Right atrium auricular region (tissue), 2 donors: ENCODE measurements at regions not wholly inside any gene's neighbourhood (a gene's known extent, or its start where the extent isn't known, plus 50 kb on each side); places are given as distances from the start of the nearest gene placed in this dataset.

ENCODE experiments used
- DNase-seq: peaks from one replicate; pipeline ENCODE4 v3.0.0-alpha.2; 2019; ENCODE audit warnings: low spot score
- H3K27ac ChIP-seq, 2 donors: fragments of 200-600 bp; sonication (generic); 1 replicate in 1 of 2; 2 replicates in 1 of 2; pipeline ENCODE4 v1.5.1; 2016 to 2019
- H3K27me3 ChIP-seq, 2 donors: fragments of 200-600 bp; sonication (generic); one replicate each; pipeline versions ENCODE4 v1.5.1 to v1.6.0; 2017 to 2019
- H3K36me3 ChIP-seq: fragments of 200-600 bp; sonication (generic); one replicate; pipeline ENCODE4 v1.5.1; 2016
- H3K4me1 ChIP-seq, 2 donors: fragments of 200-600 bp; sonication (generic); one replicate each; pipeline versions ENCODE4 v1.5.1 to v1.6.0; 2017 to 2019
- H3K4me3 ChIP-seq, 2 donors: fragments of 200-600 bp; sonication (generic); 1 replicate in 1 of 2; 2 replicates in 1 of 2; pipeline ENCODE4 v1.5.1; 2017 to 2019; ENCODE audit warnings: mild to moderate bottlenecking in 1 of 2, moderate library complexity in 1 of 2
- H3K9me3 ChIP-seq, 2 donors: fragments of 200-600 bp; sonication (generic); one replicate each; pipeline ENCODE4 v1.5.1; 2019
- TF ChIP-seq, protein P1 (sequence below), 2 donors: fragments of 200-600 bp; sonication (generic); IDR thresholded peaks; one replicate each; pipeline ENCODE4 v1.5.1; 2019; ENCODE audit warnings: antibody characterized with exemption in 2 of 2

DNA sequence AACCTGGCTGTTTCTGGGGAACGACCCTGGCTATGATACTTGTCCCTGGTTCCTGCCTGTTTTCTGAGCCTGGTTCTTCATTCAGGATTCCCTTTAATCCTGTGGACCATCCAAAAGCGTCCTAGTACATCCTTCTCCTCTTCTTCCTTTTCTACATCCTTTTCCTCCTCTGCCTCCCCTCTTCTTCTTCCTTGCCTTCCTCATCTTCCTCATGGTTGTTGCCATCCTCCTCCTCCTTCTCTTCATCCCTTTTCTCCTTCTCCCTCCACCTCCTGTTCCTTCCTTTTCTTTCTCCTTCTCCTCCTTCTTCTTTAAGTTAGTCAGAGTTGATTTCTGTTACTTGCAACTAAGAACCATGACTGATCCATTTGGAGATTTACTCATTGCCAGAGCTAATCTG, 197.8 kb downstream of the FOXD2 start:
- Histone ChIP-seq H3K9me3 (no peaks in the 10 kb centered on the region), H3K36me3 (no peaks in the 10 kb centered on the region), H3K27ac (no peak overlapping the region), H3K27me3 (no peaks in the 10 kb centered on the region), H3K4me1 (no peaks in the 10 kb centered on the region), H3K4me3 (no peak overlapping the region)
- no peak for DNase-seq
- TF ChIP-seq, protein P1, sequence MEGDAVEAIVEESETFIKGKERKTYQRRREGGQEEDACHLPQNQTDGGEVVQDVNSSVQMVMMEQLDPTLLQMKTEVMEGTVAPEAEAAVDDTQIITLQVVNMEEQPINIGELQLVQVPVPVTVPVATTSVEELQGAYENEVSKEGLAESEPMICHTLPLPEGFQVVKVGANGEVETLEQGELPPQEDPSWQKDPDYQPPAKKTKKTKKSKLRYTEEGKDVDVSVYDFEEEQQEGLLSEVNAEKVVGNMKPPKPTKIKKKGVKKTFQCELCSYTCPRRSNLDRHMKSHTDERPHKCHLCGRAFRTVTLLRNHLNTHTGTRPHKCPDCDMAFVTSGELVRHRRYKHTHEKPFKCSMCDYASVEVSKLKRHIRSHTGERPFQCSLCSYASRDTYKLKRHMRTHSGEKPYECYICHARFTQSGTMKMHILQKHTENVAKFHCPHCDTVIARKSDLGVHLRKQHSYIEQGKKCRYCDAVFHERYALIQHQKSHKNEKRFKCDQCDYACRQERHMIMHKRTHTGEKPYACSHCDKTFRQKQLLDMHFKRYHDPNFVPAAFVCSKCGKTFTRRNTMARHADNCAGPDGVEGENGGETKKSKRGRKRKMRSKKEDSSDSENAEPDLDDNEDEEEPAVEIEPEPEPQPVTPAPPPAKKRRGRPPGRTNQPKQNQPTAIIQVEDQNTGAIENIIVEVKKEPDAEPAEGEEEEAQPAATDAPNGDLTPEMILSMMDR (IDR thresholded peaks at IDR 0.05): no peak

DNA sequence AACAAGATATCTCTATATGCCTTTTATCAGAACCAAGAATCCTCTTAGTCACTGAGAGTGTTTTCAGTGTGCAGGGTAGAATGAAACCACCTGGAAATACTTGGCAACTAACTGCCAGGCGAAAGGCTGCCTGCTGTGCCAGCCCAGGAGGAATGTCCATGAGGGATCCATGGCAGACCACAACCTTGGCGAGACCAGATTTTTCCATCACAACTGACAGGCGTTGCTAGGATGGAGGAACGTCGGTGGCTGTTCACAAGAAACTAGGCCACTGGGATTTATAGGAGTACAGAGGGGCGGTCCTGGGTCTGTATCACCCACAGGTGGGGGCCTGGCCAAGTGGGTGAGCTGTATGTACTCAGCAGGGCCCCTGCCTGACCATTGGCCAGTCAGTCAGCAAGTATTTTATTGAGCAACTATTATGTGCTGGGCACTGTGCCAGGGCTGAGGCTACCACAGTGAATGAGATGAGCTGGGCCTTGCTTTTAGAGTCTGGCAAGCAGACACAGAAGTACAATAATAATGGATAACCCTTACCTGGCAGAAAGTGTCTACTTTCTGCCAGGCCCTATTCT, 199.4 kb downstream of the FOXD2 start:
- H3K27ac ChIP-seq: no peak overlapping the region
- no peaks in the 10 kb centered on the region for H3K27me3 ChIP-seq
- no peaks in the 10 kb centered on the region for H3K4me1 ChIP-seq
- DNase-seq: no peak
- H3K36me3 ChIP-seq: no peaks in the 10 kb centered on the region
- H3K9me3 ChIP-seq: no peaks in the 10 kb centered on the region
- H3K4me3 ChIP-seq: no peak overlapping the region
- TF ChIP-seq, protein P1 (IDR thresholded peaks at IDR 0.05): no peak

DNA sequence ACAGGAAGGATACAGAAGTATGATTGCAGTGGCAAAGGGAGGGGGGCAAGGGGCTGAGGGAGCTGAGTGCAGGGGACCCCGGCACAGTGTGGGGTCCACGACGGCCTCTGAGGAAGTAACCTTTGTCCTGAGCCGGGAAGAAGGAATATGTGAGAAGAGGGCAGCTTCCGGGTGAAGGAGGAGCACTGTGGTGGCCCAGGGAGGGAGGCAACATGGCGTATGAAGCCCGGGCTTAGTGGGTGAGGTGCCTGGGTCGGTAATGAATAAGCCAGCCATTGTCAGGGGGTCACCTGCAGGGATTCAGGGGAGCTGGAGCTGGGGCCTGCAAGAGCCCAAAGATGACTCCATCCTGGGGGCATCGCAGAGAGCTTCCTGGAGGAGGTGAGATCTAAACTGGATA, 200.4 kb downstream of the FOXD2 start:
- H3K36me3 ChIP-seq: no peaks in the 10 kb centered on the region
- no peak overlapping the region for H3K4me3 ChIP-seq
- no peak overlapping the region for H3K27ac ChIP-seq
- no peak for DNase-seq
- no peaks in the 10 kb centered on the region for H3K9me3 ChIP-seq
- no peaks in the 10 kb centered on the region for H3K4me1 ChIP-seq
- TF ChIP-seq, protein P1 (IDR thresholded peaks at IDR 0.05): no peak
- H3K27me3 ChIP-seq: no peaks in the 10 kb centered on the region

DNA sequence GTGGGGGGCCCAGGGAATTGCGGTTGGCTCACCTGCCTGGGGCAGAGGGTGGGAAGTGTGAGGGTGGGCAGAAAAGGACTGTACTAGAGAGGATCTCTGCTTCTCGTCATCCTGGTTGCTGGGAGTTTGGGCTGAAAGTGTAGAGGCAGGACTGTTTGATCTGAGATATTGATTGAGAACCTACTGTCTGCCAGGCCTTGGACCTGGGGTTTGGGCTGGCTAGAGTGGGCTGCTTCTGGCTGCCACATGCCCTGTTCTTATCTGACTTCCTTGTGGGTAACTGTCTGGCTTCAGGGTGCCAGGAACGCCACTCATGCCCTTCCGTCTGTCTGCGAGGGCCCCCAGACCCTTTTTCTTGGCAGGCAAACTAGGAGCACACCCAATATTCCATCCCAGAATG, 200.9 kb downstream of the FOXD2 start:
- no peak for DNase-seq
- H3K4me1 ChIP-seq: no peaks in the 10 kb centered on the region
- no peaks in the 10 kb centered on the region for H3K27me3 ChIP-seq
- TF ChIP-seq, protein P1 (IDR thresholded peaks at IDR 0.05): no peak
- H3K27ac ChIP-seq: no peak overlapping the region
- H3K4me3 ChIP-seq: no peak overlapping the region
- no peaks in the 10 kb centered on the region for H3K9me3 ChIP-seq
- H3K36me3 ChIP-seq: no peaks in the 10 kb centered on the region

DNA sequence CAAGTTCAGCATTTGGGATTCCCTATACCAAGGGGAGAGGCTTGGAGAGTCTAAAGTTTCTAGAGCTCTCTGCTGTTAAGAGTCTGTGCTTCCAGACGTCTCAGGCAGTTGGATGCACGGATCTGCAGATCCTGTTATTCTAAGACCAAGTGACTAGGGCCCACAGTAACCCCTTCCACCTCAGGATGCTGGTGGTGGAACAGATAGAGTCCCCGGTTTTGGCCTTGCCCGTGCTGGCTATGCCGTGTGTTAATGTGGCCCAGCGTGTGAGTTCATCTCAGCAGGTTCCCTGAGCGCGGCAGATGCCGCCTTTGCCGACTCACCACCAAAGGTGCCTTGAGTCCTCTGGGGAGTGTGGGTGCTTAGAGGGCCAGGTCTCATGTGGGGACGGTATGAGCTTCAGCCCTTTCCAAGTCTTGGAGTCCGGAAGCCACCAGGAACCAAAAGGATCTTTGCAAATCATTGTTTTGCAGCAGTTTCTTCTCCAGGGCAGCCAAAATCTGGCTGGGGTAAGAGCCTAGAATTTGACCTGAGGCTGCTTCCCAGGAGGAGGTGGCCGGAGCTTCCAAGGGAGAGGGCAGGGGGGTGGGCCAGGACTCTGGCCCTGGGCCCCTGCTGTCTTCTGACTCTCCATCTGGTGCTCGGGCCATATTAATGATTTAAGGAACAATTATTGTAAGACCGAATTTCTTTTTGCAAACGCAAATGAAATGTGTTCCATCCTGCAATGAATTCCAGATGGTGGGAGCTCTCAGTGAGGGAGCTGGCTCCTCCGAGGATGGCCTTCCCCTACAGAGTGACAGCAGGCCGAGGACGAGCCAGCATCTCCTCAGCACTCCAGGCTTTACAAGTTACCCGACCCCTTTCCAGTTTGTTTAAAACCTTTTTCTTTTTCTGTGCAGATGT, 205.7 kb downstream of the FOXD2 start:
- no peak for DNase-seq
- Histone ChIP-seq H3K36me3 (no peaks in the 10 kb centered on the region), H3K27ac (no peak overlapping the region), H3K4me1 (no peaks in the 10 kb centered on the region), H3K9me3 (no peaks in the 10 kb centered on the region), H3K27me3 (no peaks in the 10 kb centered on the region), H3K4me3 (no peak overlapping the region)
- TF ChIP-seq, protein P1 (IDR thresholded peaks at IDR 0.05): no peak
